Astrocyte of the spinal cord (primary cell): ENCODE measurements at regions not wholly inside any gene's neighbourhood (a gene's known extent, or its start where the extent isn't known, plus 50 kb on each side); places are given as distances from the start of the nearest gene placed in this dataset.

Source experiments
- DNase-seq: peaks from one replicate; pipeline ENCODE4 v3.0.0; 2011; ENCODE audit warnings: low read depth, low spot score
- H3K4me3 ChIP-seq: 2 replicates; pipeline ENCODE4 v1.5.1; 2011; ENCODE audit warnings: low read depth, mild to moderate bottlenecking, low read length, moderate library complexity
- in situ Hi-C: cut with HindIII; loops from 2 replicates; pipeline ENCODE4 v1.10.0; 2017; ENCODE audit warnings: low sequenced_read_pairs
- TF ChIP-seq, protein P1 (sequence below): IDR thresholded peaks from 2 replicates; pipeline ENCODE4 v1.5.1; 2012; ENCODE audit warnings: low read depth, mild to moderate bottlenecking, low read length, inconsistent platforms

GRCh38 chr16:85999778-86000177 is 100.8 kb downstream of the IRF8 start:
- no peak for DNase-seq
- no peak overlapping the region for H3K4me3 ChIP-seq
- TF ChIP-seq, protein P1, sequence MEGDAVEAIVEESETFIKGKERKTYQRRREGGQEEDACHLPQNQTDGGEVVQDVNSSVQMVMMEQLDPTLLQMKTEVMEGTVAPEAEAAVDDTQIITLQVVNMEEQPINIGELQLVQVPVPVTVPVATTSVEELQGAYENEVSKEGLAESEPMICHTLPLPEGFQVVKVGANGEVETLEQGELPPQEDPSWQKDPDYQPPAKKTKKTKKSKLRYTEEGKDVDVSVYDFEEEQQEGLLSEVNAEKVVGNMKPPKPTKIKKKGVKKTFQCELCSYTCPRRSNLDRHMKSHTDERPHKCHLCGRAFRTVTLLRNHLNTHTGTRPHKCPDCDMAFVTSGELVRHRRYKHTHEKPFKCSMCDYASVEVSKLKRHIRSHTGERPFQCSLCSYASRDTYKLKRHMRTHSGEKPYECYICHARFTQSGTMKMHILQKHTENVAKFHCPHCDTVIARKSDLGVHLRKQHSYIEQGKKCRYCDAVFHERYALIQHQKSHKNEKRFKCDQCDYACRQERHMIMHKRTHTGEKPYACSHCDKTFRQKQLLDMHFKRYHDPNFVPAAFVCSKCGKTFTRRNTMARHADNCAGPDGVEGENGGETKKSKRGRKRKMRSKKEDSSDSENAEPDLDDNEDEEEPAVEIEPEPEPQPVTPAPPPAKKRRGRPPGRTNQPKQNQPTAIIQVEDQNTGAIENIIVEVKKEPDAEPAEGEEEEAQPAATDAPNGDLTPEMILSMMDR, result no peak
- in situ Hi-C loops, result no loop called here

DNA sequence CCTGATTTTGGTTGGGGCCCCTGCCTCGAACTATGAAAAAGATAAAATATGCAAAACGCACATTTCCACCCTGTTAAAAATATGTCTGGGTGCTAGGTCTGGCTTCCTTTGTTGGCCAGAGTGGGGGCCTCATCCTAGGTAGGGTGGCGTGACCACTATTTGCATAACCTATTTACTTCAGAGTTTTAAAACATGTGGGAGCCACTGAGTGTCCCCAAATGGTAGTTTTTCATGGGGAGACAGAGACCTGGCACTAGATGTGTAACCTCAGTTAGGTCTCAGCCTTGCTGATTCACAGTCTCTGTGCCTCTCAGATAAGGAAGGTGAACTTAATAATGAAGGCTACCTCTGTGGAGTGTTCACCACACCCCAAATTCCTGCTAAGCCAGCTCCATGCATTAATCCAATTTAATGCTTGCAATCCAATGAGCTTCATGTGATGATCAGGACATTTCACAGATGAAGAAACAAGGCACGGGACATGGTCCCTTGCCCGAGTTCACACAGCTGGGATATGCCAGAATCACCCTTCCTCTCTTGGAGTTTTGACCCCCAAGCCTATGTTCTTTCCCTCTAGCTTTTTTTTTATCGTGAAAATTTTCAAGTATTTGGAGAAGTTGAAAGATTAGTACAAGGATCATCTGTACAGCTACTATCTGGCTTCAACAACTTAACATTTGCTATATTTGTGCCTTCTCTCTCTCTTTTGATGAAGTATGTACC is 103.4 kb downstream of the IRF8 start:
- DNase-seq, result no peak
- TF ChIP-seq, protein P1, result no peak
- in situ Hi-C loops, result no loop called here
- no peak overlapping the region for H3K4me3 ChIP-seq

DNA sequence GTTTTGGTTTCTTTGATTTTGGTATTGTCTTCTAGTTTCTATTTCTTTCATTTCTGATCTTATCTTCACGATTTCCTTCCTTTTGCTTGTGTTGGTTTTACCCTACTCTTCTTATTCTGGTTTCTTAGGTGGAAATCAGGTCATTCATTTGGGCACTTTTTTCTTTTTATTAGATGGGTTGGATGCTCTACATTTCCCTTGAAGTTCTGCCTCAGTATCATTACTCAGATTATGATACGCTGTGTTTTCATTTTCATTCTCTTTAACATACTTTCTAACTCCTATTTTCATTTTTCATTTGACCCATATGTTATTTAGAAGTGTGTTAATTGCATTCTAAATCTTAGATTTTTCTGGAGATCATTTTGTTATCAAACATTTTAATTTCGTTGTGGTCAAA is 108.6 kb downstream of the IRF8 start:
- DNase-seq, result no peak
- in situ Hi-C loops, result no loop called here
- TF ChIP-seq, protein P1, result no peak
- no peak overlapping the region for H3K4me3 ChIP-seq

DNA sequence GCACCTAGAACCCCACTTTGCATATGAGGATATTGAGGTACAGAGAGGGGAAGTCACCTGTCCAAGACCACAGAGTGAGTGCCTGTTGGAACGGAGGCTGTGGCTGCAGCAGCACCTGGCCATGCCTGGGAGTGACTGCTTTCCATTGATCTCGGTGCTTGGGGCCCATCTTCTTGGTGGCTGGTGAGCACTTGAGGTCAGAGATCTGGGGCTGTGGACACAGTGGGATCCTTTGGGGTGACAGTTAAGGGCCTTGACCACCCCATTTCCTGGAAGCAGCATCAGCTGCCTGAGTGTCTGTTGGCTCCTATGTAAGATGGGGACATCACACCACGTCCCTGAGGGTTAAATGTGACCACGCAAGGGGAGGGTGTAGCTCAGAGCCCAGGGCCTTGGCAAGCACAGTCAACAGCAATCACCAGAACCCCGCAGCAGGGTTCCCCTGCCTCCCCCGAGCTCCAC is 111.7 kb downstream of the IRF8 start:
- TF ChIP-seq, protein P1, result no peak
- no peak overlapping the region for H3K4me3 ChIP-seq
- no peak for DNase-seq
- in situ Hi-C loops, result no loop called here

GRCh38 chr16:86011532-86011931 is 112.6 kb downstream of the IRF8 start:
- H3K4me3 ChIP-seq, result no peak overlapping the region
- DNase-seq, result no peak
- in situ Hi-C loops, result no loop called here
- TF ChIP-seq, protein P1, result no peak

GRCh38 chr16:86012221-86012620 is 113.3 kb downstream of the IRF8 start:
- TF ChIP-seq, protein P1, result no peak
- H3K4me3 ChIP-seq, result no peak overlapping the region
- no peak for DNase-seq
- in situ Hi-C loops, result no loop called here
